ENCODE measurements at regions not wholly inside any gene's neighbourhood (a gene's known extent, or its start where the extent isn't known, plus 50 kb on each side); places are given as distances from the start of the nearest gene placed in this dataset.

DNA sequence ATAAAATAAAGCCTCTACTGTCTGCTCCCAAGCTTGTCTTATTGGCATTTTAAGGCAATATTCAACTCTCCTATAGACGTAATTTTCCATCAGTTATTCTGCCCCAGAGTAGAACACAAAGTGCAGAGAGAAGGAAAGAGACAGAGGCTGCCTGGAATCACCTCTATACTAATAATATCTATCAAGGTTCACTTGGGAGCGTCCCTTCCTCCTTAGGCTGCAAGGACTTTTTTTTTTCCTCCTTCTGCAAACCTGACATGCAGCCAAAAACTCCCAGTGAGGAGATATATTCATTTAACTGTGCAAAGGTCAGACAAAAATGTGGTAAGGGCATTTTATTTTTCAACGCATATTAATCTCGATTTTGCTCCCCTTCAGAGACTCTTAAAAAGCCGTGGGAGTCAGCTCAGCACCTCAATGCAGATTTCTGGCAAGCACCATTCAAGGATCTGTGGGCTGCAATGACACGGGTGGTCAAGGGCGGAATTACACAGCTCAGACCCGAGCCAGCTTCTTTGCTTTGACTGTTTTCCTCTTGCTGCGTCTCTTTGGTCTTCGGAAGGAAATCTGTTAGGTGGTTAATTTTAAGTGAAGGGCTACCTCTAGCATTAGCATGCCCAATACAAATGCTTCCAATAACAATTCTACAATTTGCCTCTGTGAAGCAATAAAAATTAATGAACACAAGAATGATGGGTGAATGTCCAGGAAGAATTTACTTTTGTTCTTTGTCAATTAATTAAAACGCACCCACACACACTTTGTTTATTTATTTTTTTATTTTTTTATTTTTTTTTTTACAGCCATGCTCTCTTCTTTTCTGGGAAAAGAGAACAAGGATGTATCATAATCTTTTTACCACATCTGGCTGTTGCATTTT lies 587.7 kb upstream of the GRAMD2B start:
- Histone ChIP-seq H3K27ac (no peak overlapping the region), H3K4me2 (no peak overlapping the region; the same call in 2 of the 3 replicates), H3K4me1 (no peaks in the 10 kb centered on the region), H3K9me3 (no peaks in the 10 kb centered on the region), H3K4me3 (no peak overlapping the region)
- peak in 1 of 2 experiments; percentile 82; a peak in 4 of 6 replicates for ATAC-seq
- peak; percentile 5 to 31 for DNase-seq (ENCODE audit: low read depth in 1 of 2, low spot score in 1 of 2)
- ChIA-PET POLR2A (interaction anchor here (0.8 to 1.5 kb wide), 2 partner anchors 350 to 374 kb away, joined by 3 read pairs; no protein-coding TSS in a partner anchor), CTCF (interaction anchor here (0.6 to 1.6 kb wide), 9 partner anchors 12 to 1157 kb away, joined by 3 to 10 read pairs (median 3); no protein-coding TSS in a partner anchor)
- no peak for FAIRE-seq
- 8% methylated on average over 11 of the region's 11 CpGs for WGBS (ENCODE audit: missing lambda C conversion rate)
- TF ChIP-seq RAD21 (conservative IDR thresholded peaks at IDR 0.05 in 1 of 2, IDR thresholded peaks at IDR 0.05 in 1 of 2) (peak; percentile 37 to 57), FOSL2 (IDR thresholded peaks at IDR 0.05) (no peak), FOSL2 (CRISPR knock-in tag; IDR thresholded peaks at IDR 0.05) (no peak)
- TF ChIP-seq, protein P1, sequence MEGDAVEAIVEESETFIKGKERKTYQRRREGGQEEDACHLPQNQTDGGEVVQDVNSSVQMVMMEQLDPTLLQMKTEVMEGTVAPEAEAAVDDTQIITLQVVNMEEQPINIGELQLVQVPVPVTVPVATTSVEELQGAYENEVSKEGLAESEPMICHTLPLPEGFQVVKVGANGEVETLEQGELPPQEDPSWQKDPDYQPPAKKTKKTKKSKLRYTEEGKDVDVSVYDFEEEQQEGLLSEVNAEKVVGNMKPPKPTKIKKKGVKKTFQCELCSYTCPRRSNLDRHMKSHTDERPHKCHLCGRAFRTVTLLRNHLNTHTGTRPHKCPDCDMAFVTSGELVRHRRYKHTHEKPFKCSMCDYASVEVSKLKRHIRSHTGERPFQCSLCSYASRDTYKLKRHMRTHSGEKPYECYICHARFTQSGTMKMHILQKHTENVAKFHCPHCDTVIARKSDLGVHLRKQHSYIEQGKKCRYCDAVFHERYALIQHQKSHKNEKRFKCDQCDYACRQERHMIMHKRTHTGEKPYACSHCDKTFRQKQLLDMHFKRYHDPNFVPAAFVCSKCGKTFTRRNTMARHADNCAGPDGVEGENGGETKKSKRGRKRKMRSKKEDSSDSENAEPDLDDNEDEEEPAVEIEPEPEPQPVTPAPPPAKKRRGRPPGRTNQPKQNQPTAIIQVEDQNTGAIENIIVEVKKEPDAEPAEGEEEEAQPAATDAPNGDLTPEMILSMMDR (IDR thresholded peaks at IDR 0.05), result peak; percentile 6; the same call in 1 of the 3 replicates

DNA sequence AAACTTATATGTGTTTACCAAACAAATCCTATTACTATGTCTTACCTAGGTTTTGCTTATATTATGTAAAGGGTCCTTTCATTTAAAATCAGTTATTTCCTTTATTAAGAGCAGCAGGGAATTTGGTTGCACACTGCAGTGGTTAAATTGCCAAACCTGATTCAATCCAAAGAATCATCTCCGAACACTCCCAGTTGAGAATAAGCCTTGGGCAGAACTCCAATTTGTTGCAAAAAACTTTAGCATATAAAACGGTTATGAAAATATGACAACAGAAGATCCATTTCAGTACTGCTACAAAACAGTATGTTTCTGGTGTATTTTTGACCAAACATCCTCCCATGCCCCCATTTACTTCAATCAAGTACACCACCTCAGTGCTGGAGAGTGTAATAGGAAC lies 587.0 kb upstream of the GRAMD2B start:
- H3K4me1 ChIP-seq, result no peaks in the 10 kb centered on the region
- ChIA-PET POLR2A (interaction anchor here (1.5 kb wide), 1 partner anchor 351 kb away, joined by 3 read pairs; no protein-coding TSS in a partner anchor), CTCF (interaction anchor here (0.6 to 1.6 kb wide), 5 partner anchors 13 to 805 kb away, joined by 3 to 10 read pairs (median 4); no protein-coding TSS in a partner anchor)
- no peak overlapping the region for H3K4me2 ChIP-seq
- FAIRE-seq (no peak), ATAC-seq (no peak), DNase-seq (ENCODE audit: low read depth in 1 of 2, low spot score in 1 of 2) (no peak)
- no peaks in the 10 kb centered on the region for H3K9me3 ChIP-seq
- H3K27ac ChIP-seq, result no peak overlapping the region
- TF ChIP-seq SREBF2 (IDR thresholded peaks at IDR 0.05), result no peak
- no peak for TF ChIP-seq ESRRA (IDR thresholded peaks at IDR 0.05; ENCODE audit: borderline replicate concordance, low read length)
- TF ChIP-seq ZC3H11A (IDR thresholded peaks at IDR 0.05), result no peak
- TF ChIP-seq JUN (IDR thresholded peaks at IDR 0.05), result no peak
- TF ChIP-seq, protein P2, sequence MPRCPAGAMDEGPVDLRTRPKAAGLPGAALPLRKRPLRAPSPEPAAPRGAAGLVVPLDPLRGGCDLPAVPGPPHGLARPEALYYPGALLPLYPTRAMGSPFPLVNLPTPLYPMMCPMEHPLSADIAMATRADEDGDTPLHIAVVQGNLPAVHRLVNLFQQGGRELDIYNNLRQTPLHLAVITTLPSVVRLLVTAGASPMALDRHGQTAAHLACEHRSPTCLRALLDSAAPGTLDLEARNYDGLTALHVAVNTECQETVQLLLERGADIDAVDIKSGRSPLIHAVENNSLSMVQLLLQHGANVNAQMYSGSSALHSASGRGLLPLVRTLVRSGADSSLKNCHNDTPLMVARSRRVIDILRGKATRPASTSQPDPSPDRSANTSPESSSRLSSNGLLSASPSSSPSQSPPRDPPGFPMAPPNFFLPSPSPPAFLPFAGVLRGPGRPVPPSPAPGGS (IDR thresholded peaks at IDR 0.05), result no peak
- TF ChIP-seq KDM1A (IDR thresholded peaks at IDR 0.05; ENCODE audit: low read depth), result no peak
- no peak for TF ChIP-seq HOXB5 (CRISPR knock-in tag; IDR thresholded peaks at IDR 0.05)
- TF ChIP-seq FOSL2 (IDR thresholded peaks at IDR 0.05), result no peak
- TF ChIP-seq FOSL2 (CRISPR knock-in tag; IDR thresholded peaks at IDR 0.05), result no peak
- TF ChIP-seq CHD4 (IDR thresholded peaks at IDR 0.05; ENCODE audit: borderline replicate concordance), result no peak
- TF ChIP-seq RNF2 (IDR thresholded peaks at IDR 0.05; ENCODE audit: borderline replicate concordance, low read depth), result no peak
- TF ChIP-seq, protein P3, sequence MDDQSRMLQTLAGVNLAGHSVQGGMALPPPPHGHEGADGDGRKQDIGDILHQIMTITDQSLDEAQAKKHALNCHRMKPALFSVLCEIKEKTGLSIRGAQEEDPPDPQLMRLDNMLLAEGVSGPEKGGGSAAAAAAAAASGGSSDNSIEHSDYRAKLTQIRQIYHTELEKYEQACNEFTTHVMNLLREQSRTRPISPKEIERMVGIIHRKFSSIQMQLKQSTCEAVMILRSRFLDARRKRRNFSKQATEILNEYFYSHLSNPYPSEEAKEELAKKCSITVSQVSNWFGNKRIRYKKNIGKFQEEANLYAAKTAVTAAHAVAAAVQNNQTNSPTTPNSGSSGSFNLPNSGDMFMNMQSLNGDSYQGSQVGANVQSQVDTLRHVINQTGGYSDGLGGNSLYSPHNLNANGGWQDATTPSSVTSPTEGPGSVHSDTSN (IDR thresholded peaks at IDR 0.05), result no peak
- TF ChIP-seq BHLHE40 (IDR thresholded peaks at IDR 0.05; ENCODE audit: low read depth, low read length), result no peak
- no peak for TF ChIP-seq HEYL (CRISPR knock-in tag; IDR thresholded peaks at IDR 0.05)
- TF ChIP-seq CHD2 (IDR thresholded peaks at IDR 0.05; ENCODE audit: low read length, partially characterized antibody), result no peak
- TF ChIP-seq EHMT2 (IDR thresholded peaks at IDR 0.05; ENCODE audit: low read depth), result no peak
- no peak for TF ChIP-seq TP53 (CRISPR knock-in tag; IDR thresholded peaks at IDR 0.05)
- TF ChIP-seq MAFK (IDR thresholded peaks at IDR 0.05; ENCODE audit: partially characterized antibody), result no peak
- TF ChIP-seq, protein P4, sequence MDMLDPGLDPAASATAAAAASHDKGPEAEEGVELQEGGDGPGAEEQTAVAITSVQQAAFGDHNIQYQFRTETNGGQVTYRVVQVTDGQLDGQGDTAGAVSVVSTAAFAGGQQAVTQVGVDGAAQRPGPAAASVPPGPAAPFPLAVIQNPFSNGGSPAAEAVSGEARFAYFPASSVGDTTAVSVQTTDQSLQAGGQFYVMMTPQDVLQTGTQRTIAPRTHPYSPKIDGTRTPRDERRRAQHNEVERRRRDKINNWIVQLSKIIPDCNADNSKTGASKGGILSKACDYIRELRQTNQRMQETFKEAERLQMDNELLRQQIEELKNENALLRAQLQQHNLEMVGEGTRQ (IDR thresholded peaks at IDR 0.05), result no peak
- no peak overlapping the region for H3K4me3 ChIP-seq
- WGBS (ENCODE audit: missing lambda C conversion rate), result 17% methylated on average over 2 of the region's 2 CpGs
